HG03064 (cell line): ENCODE measurements at regions not wholly inside any gene's neighbourhood (a gene's known extent, or its start where the extent isn't known, plus 50 kb on each side); places are given as distances from the start of the nearest gene placed in this dataset.
"Not testable (repeated sequence)": the region's sequence is repeated elsewhere in the genome, so short reads cannot be mapped to it uniquely, and the experiment has no call there.

Source experiments
- ATAC-seq: cut with Tn5 transposase; IDR thresholded peaks from one replicate; pipeline ENCODE4 v1.9.1; 2021; ENCODE audit warnings: low read depth; ENCODE audit not compliant: unreplicated experiment

- no peak for ATAC-seq
Observed at GRCh38 chr6:170069611-170070010, 221.3 kb downstream of the DLL1 start.

GRCh38 chr6:170068496-170068895 lies 222.4 kb downstream of the DLL1 start:
- ATAC-seq = no peak

GRCh38 chr6:170067923-170068360 lies 222.9 kb downstream of the DLL1 start:
- no peak for ATAC-seq

DNA sequence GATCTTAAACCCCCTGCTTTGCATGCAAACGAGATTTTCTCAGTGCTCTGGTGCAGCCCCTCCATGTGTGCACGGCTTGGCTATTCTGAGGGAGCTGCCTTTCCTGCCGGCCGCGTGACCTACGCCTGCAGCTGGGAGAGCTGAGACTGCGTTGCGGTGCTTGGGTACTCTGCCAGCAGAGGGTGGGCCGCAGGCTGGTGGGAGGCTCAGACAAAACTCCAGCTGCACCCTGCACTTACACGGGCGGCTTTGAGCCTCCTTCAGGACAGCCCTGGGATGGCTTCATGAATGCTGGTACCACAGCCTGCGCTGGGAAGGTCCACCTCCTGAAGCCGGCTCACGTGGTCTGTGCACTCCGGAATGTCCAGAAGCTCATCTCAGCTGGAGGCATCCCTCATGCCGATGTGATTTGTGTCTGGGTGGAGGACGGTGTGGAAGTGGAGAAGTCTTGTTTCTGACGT lies 223.7 kb downstream of the DLL1 start:
- no peak for ATAC-seq

- ATAC-seq = no peak
Observed at GRCh38 chr6:170066679-170067078, 224.2 kb downstream of the DLL1 start.

DNA sequence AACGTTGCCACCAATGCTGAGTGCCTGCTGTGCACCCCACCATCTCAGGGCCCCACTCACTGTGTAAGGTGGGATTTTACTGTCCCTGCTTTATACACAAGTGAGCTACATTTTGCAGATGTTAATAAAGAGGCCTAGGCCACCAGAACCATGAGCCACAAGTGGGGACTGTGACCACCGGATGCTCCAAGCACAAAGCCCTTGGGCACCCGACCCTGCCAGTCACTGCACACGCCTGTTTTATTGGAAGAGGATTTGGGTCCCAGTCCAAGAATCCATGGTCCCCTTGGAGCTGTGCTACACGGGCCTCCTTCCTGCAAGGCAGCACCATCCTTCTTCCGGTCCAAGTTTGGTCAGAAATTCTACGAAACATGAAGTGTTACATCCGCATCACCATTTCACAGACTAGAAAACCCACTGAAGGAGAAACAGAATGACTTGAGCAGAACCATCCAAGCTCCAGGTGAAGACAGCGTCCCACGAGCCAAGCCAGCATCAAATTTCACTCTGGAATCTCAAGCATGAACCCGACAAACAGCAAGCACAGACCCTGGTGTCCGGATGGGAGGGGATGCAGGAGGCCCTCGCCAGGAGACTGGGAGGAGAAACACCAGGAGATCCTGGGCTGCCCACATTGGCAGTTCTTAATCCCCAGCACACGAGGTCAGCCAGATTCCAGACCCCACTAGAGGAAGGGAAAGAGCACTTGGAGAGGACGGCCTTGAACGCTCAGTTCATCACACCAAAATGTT lies 226.9 kb downstream of the DLL1 start:
- ATAC-seq = no peak

- ATAC-seq = no peak
Observed at GRCh38 chr6:170063431-170063830, 227.4 kb downstream of the DLL1 start.

DNA sequence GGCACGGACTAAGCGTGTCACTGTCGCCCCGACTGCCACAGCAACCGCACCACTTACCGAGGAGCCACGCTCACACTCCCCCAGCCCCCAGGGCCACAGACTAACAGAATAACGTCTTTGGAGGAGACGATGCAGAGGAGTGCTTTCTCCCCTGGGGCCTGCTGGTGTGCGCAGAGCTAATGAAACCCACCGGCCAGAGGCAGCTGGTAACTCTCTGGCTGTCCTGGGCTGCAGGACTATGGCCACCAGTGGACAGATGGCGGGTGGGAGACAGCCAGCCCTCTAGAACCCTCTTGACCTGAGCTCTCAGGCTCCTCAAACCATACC lies 228.0 kb downstream of the DLL1 start:
- no peak for ATAC-seq

DNA sequence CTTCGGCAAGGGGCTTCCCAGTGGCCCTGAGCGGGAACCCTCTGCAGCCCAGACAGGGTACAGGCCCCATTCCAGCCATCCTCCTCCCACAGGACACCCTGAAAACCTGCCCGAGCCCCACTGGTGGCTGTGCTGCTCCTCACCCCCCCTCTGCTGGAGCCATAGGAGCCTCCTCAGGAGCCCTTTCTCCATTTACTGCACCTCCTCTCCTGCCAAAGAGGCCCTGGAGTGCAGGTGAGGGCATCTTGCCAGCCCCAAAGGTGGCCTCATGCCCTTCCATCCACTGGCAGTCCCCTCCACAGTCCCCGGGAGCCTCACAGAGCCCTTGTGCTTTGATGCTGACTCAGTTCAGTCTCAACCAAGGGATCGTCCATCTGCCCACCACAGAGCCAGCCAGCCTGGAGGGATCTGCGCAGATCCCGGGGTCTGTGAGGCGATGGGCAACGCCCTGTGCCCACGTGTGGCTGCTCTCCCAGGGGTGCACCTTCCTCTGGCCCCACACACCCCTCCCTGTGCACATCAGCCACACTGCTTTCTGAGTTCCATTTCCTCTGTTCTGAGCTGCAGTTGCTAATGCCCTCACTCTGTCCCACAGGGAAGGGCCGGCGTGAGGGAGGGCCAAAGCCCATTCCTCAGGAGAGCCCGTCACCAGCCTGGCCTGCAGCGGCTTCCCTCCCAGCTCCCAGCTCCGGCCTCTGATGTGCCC lies 228.5 kb downstream of the DLL1 start:
- no peak for ATAC-seq

DNA sequence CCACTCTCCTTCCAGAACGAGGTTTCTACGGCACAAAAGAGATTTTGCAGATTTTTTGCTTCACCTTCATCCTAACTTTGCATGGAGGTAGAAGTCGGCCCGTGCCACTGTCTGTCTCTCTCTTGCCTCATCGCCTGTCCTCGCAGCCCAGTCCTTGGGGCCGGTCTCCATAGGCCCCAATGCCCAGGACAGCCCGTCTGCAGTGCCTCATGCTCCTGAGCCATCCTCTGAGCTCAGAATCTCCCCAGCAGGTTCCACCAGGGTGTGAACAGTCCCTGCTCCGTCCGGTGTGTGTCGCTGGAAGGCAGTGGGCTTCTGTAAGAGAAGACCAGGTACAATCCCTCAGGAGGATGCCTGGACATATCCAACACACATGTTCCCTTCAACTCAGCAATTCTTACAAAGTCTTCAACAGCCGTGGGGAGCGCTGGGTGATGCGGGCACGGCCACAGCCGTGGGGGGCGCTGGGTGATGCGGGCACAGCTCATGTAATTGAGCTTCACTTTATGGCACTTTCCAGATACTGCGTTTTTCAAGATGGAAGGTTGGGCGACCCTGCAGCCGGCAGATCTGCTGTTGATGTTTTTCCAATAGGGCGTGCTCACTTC lies 231.9 kb downstream of the DLL1 start:
- no peak for ATAC-seq

- no peak for ATAC-seq
Observed at GRCh38 chr6:170057961-170058877, 232.7 kb downstream of the DLL1 start.

DNA sequence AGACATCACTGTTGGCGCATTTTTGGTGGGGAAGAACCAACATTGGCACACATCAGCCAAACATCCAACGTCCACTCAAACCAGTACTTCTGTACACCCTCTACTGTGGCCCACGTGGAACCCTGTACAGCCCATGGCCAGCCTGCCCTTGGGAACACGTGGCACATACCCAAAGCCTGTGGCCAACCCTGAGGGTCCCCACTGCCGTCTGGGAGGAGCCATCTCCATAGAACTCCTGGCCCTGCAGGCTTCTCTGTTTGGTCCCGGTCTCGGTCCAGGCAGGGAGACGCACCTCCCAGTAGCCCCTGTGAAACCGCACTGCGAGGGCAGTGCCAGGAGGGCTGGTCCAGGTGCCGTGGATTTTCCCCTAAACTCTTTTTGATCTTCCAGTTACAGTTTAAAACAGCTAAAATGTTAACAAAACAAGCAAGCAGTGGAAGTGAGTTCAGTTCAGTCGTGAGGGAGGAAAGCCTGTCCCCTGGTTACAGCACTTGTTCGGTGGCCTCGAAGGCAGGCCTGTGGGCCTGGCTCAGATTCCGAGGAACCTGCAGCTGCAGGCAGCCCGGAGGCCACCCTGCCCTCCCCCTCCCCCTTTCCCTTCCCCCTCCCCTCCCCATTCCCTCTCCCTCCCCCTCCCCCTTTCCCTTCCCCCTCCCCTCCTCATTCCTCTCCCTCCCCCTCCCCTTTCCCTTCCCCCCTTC lies 233.7 kb downstream of the DLL1 start:
- no peak for ATAC-seq

GRCh38 chr6:170056278-170056711 lies 234.6 kb downstream of the DLL1 start:
- no peak for ATAC-seq

- ATAC-seq = not testable (repeated sequence)
Observed at GRCh38 chr6:170055797-170056196, 235.1 kb downstream of the DLL1 start.

GRCh38 chr6:170053966-170054661 lies 236.8 kb downstream of the DLL1 start:
- no peak for ATAC-seq

- ATAC-seq = no peak
Observed at GRCh38 chr6:170052991-170053821, 237.7 kb downstream of the DLL1 start.

DNA sequence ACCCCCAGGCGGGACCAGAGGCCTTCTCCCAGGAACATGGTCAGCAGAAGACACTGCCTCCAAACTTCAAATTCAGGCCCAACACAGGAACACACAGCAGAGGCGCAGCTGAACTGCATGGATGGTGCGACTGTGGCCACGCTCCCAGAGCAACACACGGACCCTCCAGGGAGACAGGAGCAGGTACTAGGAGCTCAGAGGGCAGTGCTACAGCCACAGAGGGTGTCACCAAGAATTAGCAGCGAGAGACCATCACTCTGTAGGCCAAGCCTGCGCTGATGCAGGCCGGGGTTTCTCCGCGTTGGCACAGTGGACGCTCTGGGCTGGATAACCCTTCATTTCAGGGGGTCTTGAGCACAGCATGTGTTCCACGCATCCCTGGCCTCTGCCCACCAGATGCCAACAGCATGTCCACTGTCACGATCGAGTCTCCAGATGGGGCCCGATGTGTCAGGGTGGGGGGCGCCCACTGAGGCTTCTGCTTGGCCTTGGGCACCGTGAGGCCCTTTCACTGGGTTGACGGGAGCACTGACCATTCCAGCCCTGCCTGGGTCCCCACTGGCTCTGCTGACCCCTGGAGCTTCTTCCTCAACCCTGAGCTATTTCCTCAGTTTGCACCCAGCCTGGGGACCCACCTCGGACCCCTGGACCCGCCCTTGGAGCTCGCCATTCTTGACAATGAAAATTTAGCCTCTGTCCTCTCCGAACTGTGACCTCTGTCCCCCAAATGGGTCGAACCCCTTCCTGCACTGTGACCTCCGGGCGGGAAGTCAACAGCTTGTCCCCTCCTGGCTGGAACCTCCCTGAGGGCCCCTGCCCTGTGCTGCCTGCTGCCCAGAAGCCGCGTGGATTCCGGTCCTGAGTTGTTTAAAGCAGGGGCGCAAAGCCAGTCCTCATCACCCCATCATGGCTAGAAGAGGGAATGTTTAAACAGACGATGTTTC lies 239.4 kb downstream of the DLL1 start:
- no peak for ATAC-seq
